HEK293T (cell line): ENCODE measurements at regions not wholly inside any gene's neighbourhood (a gene's known extent, or its start where the extent isn't known, plus 50 kb on each side); places are given as distances from the start of the nearest gene placed in this dataset.

ENCODE experiments used
- ARNT ChIP-seq: fragments of 450-650 bp; IDR thresholded peaks from 2 replicates; pipeline ENCODE4 v1.6.1; 2017; ENCODE audit warnings: mild to moderate bottlenecking
- BHLHE40 ChIP-seq: fragments of 450-650 bp; IDR thresholded peaks from 2 replicates; pipeline ENCODE4 v1.6.1; 2016; ENCODE audit warnings: mild to moderate bottlenecking, moderate library complexity, borderline replicate concordance
- CTBP1 ChIP-seq: fragments of 450-650 bp; IDR thresholded peaks from 2 replicates; pipeline ENCODE4 v1.6.1; 2016; ENCODE audit warnings: borderline replicate concordance
- ELF4 ChIP-seq: fragments of 450-650 bp; IDR thresholded peaks from 2 replicates; pipeline ENCODE4 v1.6.1; 2017; ENCODE audit warnings: antibody characterized with exemption
- FOXK2 ChIP-seq: fragments of 450-650 bp; IDR thresholded peaks from 2 replicates; pipeline ENCODE4 v1.6.1; 2016; ENCODE audit warnings: mild to moderate bottlenecking
- FOXM1 ChIP-seq: fragments of 450-650 bp; IDR thresholded peaks from 2 replicates; pipeline ENCODE4 v1.6.1; 2017; ENCODE audit warnings: mild to moderate bottlenecking, borderline replicate concordance
- HDGF ChIP-seq: fragments of 450-650 bp; IDR thresholded peaks from 2 replicates; pipeline ENCODE4 v1.6.1; 2017; ENCODE audit warnings: antibody characterized with exemption, borderline replicate concordance
- L3MBTL2 ChIP-seq: fragments of 450-650 bp; conservative IDR thresholded peaks from 2 replicates; pipeline ENCODE4 v1.6.1; 2016; ENCODE audit warnings: mild to moderate bottlenecking
- LEF1 ChIP-seq: fragments of 450-650 bp; IDR thresholded peaks from 2 replicates; pipeline ENCODE4 v1.6.1; 2017; ENCODE audit warnings: mild to moderate bottlenecking, borderline replicate concordance
- NFRKB ChIP-seq: fragments of 450-650 bp; IDR thresholded peaks from 2 replicates; pipeline ENCODE4 v1.6.1; 2016; ENCODE audit warnings: mild to moderate bottlenecking, moderate library complexity
- SP1 ChIP-seq: fragments of 450-650 bp; IDR thresholded peaks from 2 replicates; pipeline ENCODE4 v1.6.1; 2017
- SUZ12 ChIP-seq: fragments of 450-650 bp; IDR thresholded peaks from 2 replicates; pipeline ENCODE4 v1.6.1; 2016; ENCODE audit warnings: mild to moderate bottlenecking
- TARDBP ChIP-seq: fragments of 450-650 bp; IDR thresholded peaks from 2 replicates; pipeline ENCODE4 v1.6.1; 2016
- ZNF384 ChIP-seq: fragments of 450-650 bp; IDR thresholded peaks from 2 replicates; pipeline ENCODE4 v1.6.1; 2016

DNA sequence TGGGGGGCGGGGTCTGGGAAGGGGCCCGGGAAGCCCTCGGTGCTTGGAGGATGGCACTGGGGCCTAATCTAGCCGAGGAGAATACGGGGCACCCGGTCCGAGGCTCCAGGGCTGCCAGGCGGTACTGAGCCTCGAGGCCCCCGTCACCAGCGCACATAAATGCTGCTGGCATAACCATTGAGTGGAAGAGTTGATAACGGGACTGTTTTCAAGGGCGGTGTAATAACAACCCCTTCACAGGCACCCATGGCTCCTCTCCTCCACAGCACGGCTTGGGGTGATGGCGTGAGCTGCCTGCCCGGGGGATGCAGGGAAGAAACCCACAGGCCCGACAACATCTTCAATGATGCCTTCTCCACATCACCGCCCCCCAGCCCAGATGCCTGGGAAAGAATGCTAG lies 130.7 kb downstream of the FAM53A start:
- TF ChIP-seq LEF1: no peak
- no peak for TF ChIP-seq SUZ12
- no peak for TF ChIP-seq ARNT
- no peak for TF ChIP-seq FOXM1
- no peak for TF ChIP-seq SP1
- TF ChIP-seq BHLHE40: no peak
- no peak for TF ChIP-seq L3MBTL2
- no peak for TF ChIP-seq HDGF
- no peak for TF ChIP-seq CTBP1
- no peak for TF ChIP-seq ELF4
- TF ChIP-seq ZNF384: no peak
- TF ChIP-seq NFRKB: no peak
- TF ChIP-seq FOXK2: no peak
- TF ChIP-seq TARDBP: no peak
